ENCODE measurements at regions not wholly inside any gene's neighbourhood (a gene's known extent, or its start where the extent isn't known, plus 50 kb on each side); places are given as distances from the start of the nearest gene placed in this dataset.

GRCh38 chr3:143184099-143184498, 64.5 kb downstream of the CHST2 start:
- Histone ChIP-seq H3K4me3 (ENCODE audit: low read depth, low read length) (no peak overlapping the region), H3K27ac (no peak overlapping the region), H3K27me3 (ENCODE audit: insufficient read depth, low read depth, severe bottlenecking) (peaks cover 10% of the 10 kb centered on the region), H3K36me3 (no peaks in the 10 kb centered on the region), H3K9me3 (ENCODE audit: severe bottlenecking) (no peaks in the 10 kb centered on the region)
- no peak for DNase-seq
- TF ChIP-seq CTCF (IDR thresholded peaks at IDR 0.05; ENCODE audit: low read depth, low read length): no peak

GRCh38 chr3:143185401-143185800, 65.8 kb downstream of the CHST2 start:
- Histone ChIP-seq H3K36me3 (no peaks in the 10 kb centered on the region), H3K27me3 (ENCODE audit: insufficient read depth, low read depth, severe bottlenecking) (peaks cover 10% of the 10 kb centered on the region), H3K27ac (no peak overlapping the region), H3K9me3 (ENCODE audit: severe bottlenecking) (no peaks in the 10 kb centered on the region), H3K4me3 (ENCODE audit: low read depth, low read length) (no peak overlapping the region)
- no peak for DNase-seq
- TF ChIP-seq CTCF (IDR thresholded peaks at IDR 0.05; ENCODE audit: low read depth, low read length): no peak

GRCh38 chr3:143187111-143187510, 67.5 kb downstream of the CHST2 start:
- Histone ChIP-seq H3K9me3 (ENCODE audit: severe bottlenecking) (no peaks in the 10 kb centered on the region), H3K27me3 (ENCODE audit: insufficient read depth, low read depth, severe bottlenecking) (peaks cover 10% of the 10 kb centered on the region), H3K4me3 (ENCODE audit: low read depth, low read length) (no peak overlapping the region), H3K27ac (no peak overlapping the region), H3K36me3 (no peaks in the 10 kb centered on the region)
- DNase-seq: no peak
- TF ChIP-seq CTCF (IDR thresholded peaks at IDR 0.05; ENCODE audit: low read depth, low read length): no peak

GRCh38 chr3:143188881-143189280, 69.3 kb downstream of the CHST2 start:
- Histone ChIP-seq H3K9me3 (ENCODE audit: severe bottlenecking) (no peaks in the 10 kb centered on the region), H3K27ac (no peak overlapping the region), H3K36me3 (no peaks in the 10 kb centered on the region), H3K27me3 (ENCODE audit: insufficient read depth, low read depth, severe bottlenecking) (peaks cover 4% of the 10 kb centered on the region), H3K4me3 (ENCODE audit: low read depth, low read length) (no peak overlapping the region)
- TF ChIP-seq CTCF (IDR thresholded peaks at IDR 0.05; ENCODE audit: low read depth, low read length): no peak
- DNase-seq: no peak

- TF ChIP-seq CTCF (IDR thresholded peaks at IDR 0.05; ENCODE audit: low read depth, low read length): no peak
- DNase-seq: no peak
- Histone ChIP-seq H3K27me3 (ENCODE audit: insufficient read depth, low read depth, severe bottlenecking) (peaks cover 2% of the 10 kb centered on the region), H3K27ac (no peak overlapping the region), H3K9me3 (ENCODE audit: severe bottlenecking) (no peaks in the 10 kb centered on the region), H3K4me3 (ENCODE audit: low read depth, low read length) (no peak overlapping the region), H3K36me3 (no peaks in the 10 kb centered on the region)
Observed at GRCh38 chr3:143190101-143190500, 70.5 kb downstream of the CHST2 start.

DNA sequence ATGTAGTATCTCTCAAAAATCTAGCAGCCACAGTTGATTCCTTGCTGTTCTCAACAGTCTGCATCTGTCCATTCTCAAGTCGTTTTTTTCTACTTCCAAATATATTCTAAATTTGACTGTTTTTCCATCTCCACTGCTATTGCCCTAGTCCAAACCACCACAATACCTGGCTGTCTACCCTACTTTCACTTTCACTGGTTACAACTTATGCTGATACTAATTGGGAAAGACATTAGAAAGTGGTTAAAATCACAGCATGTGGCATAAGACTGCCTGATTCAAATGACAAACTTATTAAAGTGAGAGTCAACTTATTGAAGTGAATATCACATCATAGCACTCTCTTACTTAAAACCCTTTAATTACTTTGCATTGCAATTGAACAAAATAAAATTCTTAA, 72.6 kb downstream of the CHST2 start:
- Histone ChIP-seq H3K36me3 (no peaks in the 10 kb centered on the region), H3K27ac (no peak overlapping the region), H3K27me3 (ENCODE audit: insufficient read depth, low read depth, severe bottlenecking) (peaks cover 5% of the 10 kb centered on the region), H3K9me3 (ENCODE audit: severe bottlenecking) (no peaks in the 10 kb centered on the region), H3K4me3 (ENCODE audit: low read depth, low read length) (no peak overlapping the region)
- no peak for TF ChIP-seq CTCF (IDR thresholded peaks at IDR 0.05; ENCODE audit: low read depth, low read length)
- no peak for DNase-seq
